C1 segment of cervical spinal cord (tissue), 14 donors: ENCODE measurements at regions not wholly inside any gene's neighbourhood (a gene's known extent, or its start where the extent isn't known, plus 50 kb on each side); places are given as distances from the start of the nearest gene placed in this dataset.

Experiments
- DNase-seq, 14 donors: peaks; one replicate each; lab custom pipeline; 2025; lab: John Stamatoyannopoulos, UW

- DNase-seq, result no peak
Measured at GRCh38 chr20:6235510-6235909, 112.7 kb upstream of the FERMT1 start.

DNA sequence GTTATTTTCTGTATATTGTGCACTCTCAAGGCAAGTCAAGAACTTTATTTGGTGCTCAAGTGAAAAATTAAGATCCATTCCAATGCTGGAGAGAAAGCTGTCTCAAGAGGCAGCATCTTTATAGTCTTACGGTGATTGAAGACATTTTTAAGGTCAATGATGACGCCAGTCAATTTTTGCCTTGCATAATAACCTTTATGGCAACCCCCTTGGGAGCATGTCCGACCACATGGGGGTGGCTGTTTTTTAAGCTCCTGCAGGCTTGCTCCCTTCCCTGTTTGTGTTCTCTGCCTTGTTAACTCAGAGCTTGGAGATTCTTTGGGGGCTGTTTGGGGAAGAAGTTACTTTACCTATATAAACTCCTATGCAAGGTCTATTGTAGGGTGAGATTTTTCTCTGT lies 109.6 kb upstream of the FERMT1 start:
- DNase-seq, result no peak

DNA sequence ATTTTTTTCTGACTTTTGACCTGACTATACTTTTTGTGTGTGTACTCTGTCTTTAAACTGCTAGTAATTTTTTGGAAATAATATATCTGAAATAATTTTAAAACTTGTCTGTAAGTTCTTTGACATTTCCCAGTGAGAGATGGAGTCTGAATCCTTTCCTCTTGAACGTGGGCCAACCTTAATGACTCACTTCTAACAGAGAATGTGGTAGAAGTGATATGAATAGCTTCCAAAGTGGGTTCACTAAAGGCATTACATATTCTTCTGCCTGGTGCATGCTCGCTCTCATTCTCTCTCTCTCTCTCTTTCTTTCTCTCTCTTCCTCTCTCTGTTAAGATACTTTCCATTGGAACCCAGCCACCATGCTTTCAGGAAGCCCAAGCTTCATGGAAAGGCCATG lies 108.7 kb upstream of the FERMT1 start:
- DNase-seq, result no peak

GRCh38 chr20:6228302-6228843 lies 105.5 kb upstream of the FERMT1 start:
- DNase-seq, result no peak

- DNase-seq, result no peak
Measured at GRCh38 chr20:6213311-6213710, 90.5 kb upstream of the FERMT1 start.

DNA sequence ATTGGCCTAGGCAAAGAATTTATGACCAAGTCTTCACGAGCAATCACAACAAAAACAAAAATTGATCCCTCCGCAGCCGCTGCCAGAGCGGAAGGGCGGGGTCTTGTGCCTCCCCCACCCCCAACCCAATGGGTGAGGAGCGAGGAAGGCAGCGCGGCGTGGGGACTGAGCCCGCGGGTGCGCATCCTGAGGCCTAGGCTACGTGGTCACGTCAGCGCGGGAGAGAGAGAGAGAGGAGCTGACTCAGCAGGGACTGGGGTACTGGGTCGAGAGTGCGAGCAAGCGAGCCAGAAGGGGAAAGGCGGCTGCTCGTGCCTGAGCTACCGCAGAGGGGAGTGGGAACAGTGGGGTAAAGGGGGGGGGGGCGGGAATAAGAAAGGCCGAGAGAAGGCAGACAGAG lies 90.1 kb upstream of the FERMT1 start:
- no peak for DNase-seq

- no peak for DNase-seq
Measured at GRCh38 chr20:6209093-6209492, 86.3 kb upstream of the FERMT1 start.

DNA sequence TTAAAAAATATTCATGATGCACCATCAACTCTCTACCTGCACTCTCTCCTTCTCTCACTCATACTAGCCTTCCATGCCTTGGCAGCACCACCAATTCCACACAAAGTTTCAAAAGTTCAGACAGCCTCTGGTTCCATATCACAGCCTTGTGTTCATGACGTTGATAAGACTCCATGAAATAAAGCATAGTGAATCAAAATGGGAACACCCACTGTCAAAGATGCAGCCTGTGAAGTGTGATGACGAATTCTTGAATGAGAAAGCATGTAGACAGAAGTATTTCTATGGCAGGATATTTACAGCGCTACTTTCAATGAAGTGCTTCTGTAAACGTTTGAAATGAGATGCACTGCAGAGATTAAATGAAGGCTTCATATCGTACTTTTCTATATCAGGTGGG lies 77.3 kb upstream of the FERMT1 start:
- no peak for DNase-seq

DNA sequence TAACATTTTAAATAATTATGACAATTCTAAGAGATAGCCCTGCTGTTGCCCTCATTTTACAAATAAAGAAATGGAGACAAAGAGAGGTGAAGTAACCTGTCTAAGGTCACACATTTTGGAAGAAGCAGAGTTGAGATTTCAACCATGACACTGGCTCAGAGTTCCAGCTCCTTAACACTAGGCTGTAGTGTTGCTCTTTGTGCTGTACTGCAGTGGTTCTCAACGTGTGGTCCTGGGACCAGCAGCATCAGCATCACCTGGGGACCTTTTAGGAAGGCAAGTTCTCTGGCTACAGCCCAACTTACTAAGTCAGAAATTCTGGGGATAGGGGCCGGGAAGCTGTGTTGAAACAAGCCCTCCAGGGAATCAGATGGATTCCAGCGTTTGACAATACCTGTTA lies 62.4 kb upstream of the FERMT1 start:
- DNase-seq, result no peak

- DNase-seq, result no peak
Measured at GRCh38 chr20:6184086-6184485, 61.3 kb upstream of the FERMT1 start.

- no peak for DNase-seq
Measured at GRCh38 chr20:6180531-6180930, 57.7 kb upstream of the FERMT1 start.

DNA sequence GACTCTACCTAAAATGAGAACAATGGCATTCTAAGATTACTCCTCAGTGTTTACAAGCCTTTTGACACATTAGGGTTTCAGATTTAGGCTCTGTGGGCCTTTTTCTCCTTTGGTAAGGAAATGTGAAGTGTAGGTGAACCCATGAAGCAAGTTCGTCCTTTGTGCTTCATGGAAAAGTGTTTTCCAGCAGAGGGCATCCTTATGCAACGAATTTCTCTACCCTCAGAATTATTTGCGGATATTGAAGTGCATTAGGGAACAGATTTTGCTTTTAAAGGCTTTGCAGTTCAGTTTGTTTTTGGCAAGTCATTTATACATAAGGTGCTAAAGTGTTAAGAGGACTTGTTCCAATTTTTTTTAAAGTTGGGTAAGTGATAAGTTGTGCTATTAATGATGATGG lies 55.7 kb upstream of the FERMT1 start:
- no peak for DNase-seq

- DNase-seq, result no peak
Measured at GRCh38 chr20:6173481-6173880, 50.7 kb upstream of the FERMT1 start.
